H1 (cell line): ENCODE measurements at regions not wholly inside any gene's neighbourhood (a gene's known extent, or its start where the extent isn't known, plus 50 kb on each side); places are given as distances from the start of the nearest gene placed in this dataset.

Experiments used
- JUN ChIP-seq: IDR thresholded peaks from 2 replicates; pipeline ENCODE4 v1.6.1; 2011; ENCODE audit warnings: low read depth, mild to moderate bottlenecking, improper control_type of control experiment, low read length
- RAD21 ChIP-seq, 2 experiments: IDR thresholded peaks in 1 of 2; conservative IDR thresholded peaks in 1 of 2; 2 replicates each; pipeline ENCODE4 v1.6.1; 2011; ENCODE audit warnings: low read depth in 2 of 2, low read length in 2 of 2, improper control_type of control experiment in 1 of 2, inconsistent platforms in 1 of 2, mild to moderate bottlenecking in 1 of 2, moderate library complexity in 1 of 2

- TF ChIP-seq JUN (no peak), RAD21 (IDR thresholded peaks at IDR 0.05 in 1 of 2, conservative IDR thresholded peaks at IDR 0.05 in 1 of 2; ENCODE audit: low read depth in 2 of 2, low read length in 2 of 2) (no peak)
These were observed 342.5 kb upstream of the C16orf82 start (continued) for GRCh38 chr16:26724189-26724588.
